T1000 (cell line): ENCODE measurements at regions not wholly inside any gene's neighbourhood (a gene's known extent, or its start where the extent isn't known, plus 50 kb on each side); places are given as distances from the start of the nearest gene placed in this dataset.

Source experiments
- DNase-seq: peaks from one replicate; lab custom pipeline; 2025; ENCODE audit warnings: mixed read lengths; lab: John Stamatoyannopoulos, UW

GRCh38 chr6:104322841-104323240 lies 536.9 kb downstream of the HACE1 start:
- DNase-seq, result no peak

- DNase-seq, result no peak
Observed at GRCh38 chr6:104321301-104321700, 538.4 kb downstream of the HACE1 start.

- DNase-seq, result no peak
Observed at GRCh38 chr6:104320896-104321295, 538.8 kb downstream of the HACE1 start.

GRCh38 chr6:104312851-104313250 lies 546.9 kb downstream of the HACE1 start:
- DNase-seq, result no peak

GRCh38 chr6:104306211-104306610 lies 553.5 kb downstream of the HACE1 start:
- peak; percentile 0 for DNase-seq

- DNase-seq, result no peak
Observed at GRCh38 chr6:104305206-104305605, 554.5 kb downstream of the HACE1 start.

- DNase-seq, result no peak
Observed at GRCh38 chr6:104301951-104302350, 557.8 kb downstream of the HACE1 start.

GRCh38 chr6:104286641-104287040 lies 573.1 kb downstream of the HACE1 start:
- no peak for DNase-seq

- DNase-seq, result no peak
Observed at GRCh38 chr6:104284872-104285271, 574.8 kb downstream of the HACE1 start.

- no peak for DNase-seq
Observed at GRCh38 chr6:104282581-104282980, 577.1 kb downstream of the HACE1 start.

GRCh38 chr6:104281370-104281769 lies 578.3 kb downstream of the HACE1 start:
- no peak for DNase-seq

GRCh38 chr6:104268389-104268788 lies 591.3 kb downstream of the HACE1 start:
- no peak for DNase-seq

GRCh38 chr6:104266922-104267321 lies 592.8 kb downstream of the HACE1 start:
- DNase-seq, result no peak

GRCh38 chr6:104256646-104257045 lies 603.1 kb downstream of the HACE1 start:
- DNase-seq, result no peak

- DNase-seq, result no peak
Observed at GRCh38 chr6:104253236-104253635, 606.5 kb downstream of the HACE1 start.

GRCh38 chr6:104252276-104252675 lies 607.4 kb downstream of the HACE1 start:
- no peak for DNase-seq

- DNase-seq, result no peak
Observed at GRCh38 chr6:104251651-104252050, 608.1 kb downstream of the HACE1 start.

GRCh38 chr6:104240865-104241264 lies 618.9 kb downstream of the HACE1 start:
- no peak for DNase-seq

GRCh38 chr6:104239971-104240370 lies 619.7 kb downstream of the HACE1 start:
- no peak for DNase-seq

GRCh38 chr6:104229057-104229456 lies 630.7 kb downstream of the HACE1 start:
- DNase-seq, result no peak

GRCh38 chr6:104227508-104227907 lies 632.2 kb downstream of the HACE1 start:
- DNase-seq, result no peak

GRCh38 chr6:104226790-104227446 lies 632.8 kb downstream of the HACE1 start:
- no peak for DNase-seq

- DNase-seq, result no peak
Observed at GRCh38 chr6:104218116-104218515, 641.6 kb downstream of the HACE1 start.

- no peak for DNase-seq
Observed at GRCh38 chr6:104214901-104215300, 644.8 kb downstream of the HACE1 start.
